ENCODE measurements at regions not wholly inside any gene's neighbourhood (a gene's known extent, or its start where the extent isn't known, plus 50 kb on each side); places are given as distances from the start of the nearest gene placed in this dataset.
A peak's percentile ranks its signal among the peaks of the same experiment; 100 is the strongest.

DNA sequence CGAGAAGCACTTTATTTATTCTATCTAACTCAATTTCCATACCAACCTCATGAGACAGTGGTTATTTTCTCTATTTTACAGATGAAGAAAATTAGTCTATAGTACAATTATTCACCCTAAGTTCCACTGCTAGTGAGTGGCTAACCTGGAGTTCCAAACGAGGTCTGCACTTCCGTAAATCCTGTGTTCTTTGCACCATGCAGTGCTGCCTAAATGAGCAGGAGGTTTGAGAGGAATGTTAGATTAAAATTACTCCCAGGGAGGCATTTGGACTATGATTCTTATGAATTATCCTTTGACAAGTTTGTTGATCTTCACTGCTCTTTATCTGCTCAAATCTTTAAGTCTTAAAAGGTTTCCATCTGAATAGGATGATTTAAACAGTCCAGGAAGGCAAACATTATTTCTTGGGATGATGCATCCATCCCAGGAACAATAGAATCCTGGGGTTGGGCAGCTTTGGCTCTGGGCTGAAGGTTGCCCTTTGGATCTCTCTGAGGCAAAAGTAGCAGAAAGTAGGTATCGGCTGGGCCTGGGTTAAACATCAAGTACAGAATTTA is 400.8 kb downstream of the REEP3 start:
- Mint-ChIP-seq H3K27me3 (ENCODE audit: insufficient read depth, low read depth) (no peaks in the 10 kb centered on the region), H3K9me3 (peaks cover 11% of the 10 kb centered on the region), H3K4me3 (peak overlapping the region; percentile 28), H3K4me1 (peaks cover 75% of the 10 kb centered on the region), H3K36me3 (no peaks in the 10 kb centered on the region), H3K27ac (peak overlapping the region; percentile 94)
- H3K36me3 ChIP-seq = no peaks in the 10 kb centered on the region
- H3K79me2 ChIP-seq (ENCODE audit: low read depth) = no peaks in the 10 kb centered on the region
- no peaks in the 10 kb centered on the region for H3K27me3 ChIP-seq
- H4K20me1 ChIP-seq (ENCODE audit: low read depth) = no peaks in the 10 kb centered on the region
- DNase-seq (ENCODE audit: low spot score) = no peak
- no peak overlapping the region for H3K9ac ChIP-seq
- H3K4me3 ChIP-seq = no peak overlapping the region
- TF ChIP-seq EZH2 (IDR thresholded peaks at IDR 0.05) (no peak), EZH2phosphoT487 (IDR thresholded peaks at IDR 0.05) (no peak)
- TF ChIP-seq, protein P1, sequence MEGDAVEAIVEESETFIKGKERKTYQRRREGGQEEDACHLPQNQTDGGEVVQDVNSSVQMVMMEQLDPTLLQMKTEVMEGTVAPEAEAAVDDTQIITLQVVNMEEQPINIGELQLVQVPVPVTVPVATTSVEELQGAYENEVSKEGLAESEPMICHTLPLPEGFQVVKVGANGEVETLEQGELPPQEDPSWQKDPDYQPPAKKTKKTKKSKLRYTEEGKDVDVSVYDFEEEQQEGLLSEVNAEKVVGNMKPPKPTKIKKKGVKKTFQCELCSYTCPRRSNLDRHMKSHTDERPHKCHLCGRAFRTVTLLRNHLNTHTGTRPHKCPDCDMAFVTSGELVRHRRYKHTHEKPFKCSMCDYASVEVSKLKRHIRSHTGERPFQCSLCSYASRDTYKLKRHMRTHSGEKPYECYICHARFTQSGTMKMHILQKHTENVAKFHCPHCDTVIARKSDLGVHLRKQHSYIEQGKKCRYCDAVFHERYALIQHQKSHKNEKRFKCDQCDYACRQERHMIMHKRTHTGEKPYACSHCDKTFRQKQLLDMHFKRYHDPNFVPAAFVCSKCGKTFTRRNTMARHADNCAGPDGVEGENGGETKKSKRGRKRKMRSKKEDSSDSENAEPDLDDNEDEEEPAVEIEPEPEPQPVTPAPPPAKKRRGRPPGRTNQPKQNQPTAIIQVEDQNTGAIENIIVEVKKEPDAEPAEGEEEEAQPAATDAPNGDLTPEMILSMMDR (IDR thresholded peaks at IDR 0.05) = no peak
- H2AFZ ChIP-seq (replicated peaks) = no peak overlapping the region
- peaks cover 65% of the 10 kb centered on the region for H3K4me1 ChIP-seq
- H3K27ac ChIP-seq = peak overlapping the region; percentile 86
- H3F3A ChIP-seq (ENCODE audit: low read depth) = peaks cover 34% of the 10 kb centered on the region
- H3K9me3 ChIP-seq (ENCODE audit: low read depth) = no peaks in the 10 kb centered on the region
- peak overlapping the region; percentile 64 for H3K4me2 ChIP-seq

DNA sequence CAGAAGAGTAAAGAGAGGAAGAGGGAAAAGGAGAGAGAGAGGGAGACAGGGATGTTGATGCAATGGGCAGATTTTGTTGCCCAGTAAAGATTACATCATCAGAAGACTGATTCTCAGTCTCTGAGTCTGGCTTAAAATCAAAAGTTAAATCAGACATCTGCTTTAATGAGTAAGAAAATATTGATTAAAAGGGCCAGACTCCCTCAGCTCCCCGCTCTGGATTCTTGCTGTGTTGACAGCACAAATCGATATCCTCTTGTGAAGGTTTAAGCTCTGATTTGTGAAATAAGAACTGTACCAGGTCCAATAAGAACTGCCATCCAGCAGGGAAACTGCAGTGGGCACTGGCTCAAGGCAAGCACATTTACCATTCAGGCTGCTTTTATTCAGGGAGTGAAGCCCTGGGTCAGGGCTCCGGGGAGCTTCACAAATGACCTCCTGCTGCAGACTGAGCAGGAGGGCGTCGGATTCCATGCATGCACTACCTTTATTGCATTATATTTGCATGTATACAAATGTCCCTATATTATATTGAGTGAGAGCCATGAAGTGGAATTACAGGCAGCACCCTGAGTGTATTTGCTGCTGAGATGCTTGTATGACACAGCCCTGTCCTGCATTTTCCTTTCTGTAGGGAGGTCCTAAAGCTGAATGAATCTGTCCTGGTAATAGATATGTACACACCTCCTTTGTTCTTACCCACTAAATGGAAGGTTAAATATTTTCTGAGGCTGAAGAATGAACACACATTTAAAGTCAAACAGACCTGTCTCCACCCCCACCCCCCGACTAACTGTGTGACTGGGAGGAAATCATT is 401.5 kb downstream of the REEP3 start:
- H3K9me3 ChIP-seq (ENCODE audit: low read depth) = no peaks in the 10 kb centered on the region
- peak overlapping the region; percentile 86 for H3K27ac ChIP-seq
- no peaks in the 10 kb centered on the region for H3K27me3 Mint-ChIP-seq (ENCODE audit: insufficient read depth, low read depth)
- DNase-seq (ENCODE audit: low spot score) = peak; percentile 44
- H3K4me2 ChIP-seq = peak overlapping the region; percentile 64
- no peaks in the 10 kb centered on the region for H3K36me3 ChIP-seq
- H3K27me3 ChIP-seq = no peaks in the 10 kb centered on the region
- peaks cover 27% of the 10 kb centered on the region for H3F3A ChIP-seq (ENCODE audit: low read depth)
- peaks cover 14% of the 10 kb centered on the region for H3K9me3 Mint-ChIP-seq
- H3K36me3 Mint-ChIP-seq = no peaks in the 10 kb centered on the region
- H3K4me3 ChIP-seq = no peak overlapping the region
- no peak overlapping the region for H3K9ac ChIP-seq
- no peaks in the 10 kb centered on the region for H3K79me2 ChIP-seq (ENCODE audit: low read depth)
- peak overlapping the region; percentile 28 for H3K4me3 Mint-ChIP-seq
- peak overlapping the region; percentile 96 for H3K27ac Mint-ChIP-seq
- H3K4me1 Mint-ChIP-seq = peaks cover 69% of the 10 kb centered on the region
- H3K4me1 ChIP-seq = peaks cover 58% of the 10 kb centered on the region
- no peaks in the 10 kb centered on the region for H4K20me1 ChIP-seq (ENCODE audit: low read depth)
- H2AFZ ChIP-seq (replicated peaks) = peak overlapping the region; percentile 53
- no peak for TF ChIP-seq EZH2phosphoT487 (IDR thresholded peaks at IDR 0.05)
- TF ChIP-seq EZH2 (IDR thresholded peaks at IDR 0.05) = no peak
- TF ChIP-seq, protein P1 (IDR thresholded peaks at IDR 0.05) = no peak

DNA sequence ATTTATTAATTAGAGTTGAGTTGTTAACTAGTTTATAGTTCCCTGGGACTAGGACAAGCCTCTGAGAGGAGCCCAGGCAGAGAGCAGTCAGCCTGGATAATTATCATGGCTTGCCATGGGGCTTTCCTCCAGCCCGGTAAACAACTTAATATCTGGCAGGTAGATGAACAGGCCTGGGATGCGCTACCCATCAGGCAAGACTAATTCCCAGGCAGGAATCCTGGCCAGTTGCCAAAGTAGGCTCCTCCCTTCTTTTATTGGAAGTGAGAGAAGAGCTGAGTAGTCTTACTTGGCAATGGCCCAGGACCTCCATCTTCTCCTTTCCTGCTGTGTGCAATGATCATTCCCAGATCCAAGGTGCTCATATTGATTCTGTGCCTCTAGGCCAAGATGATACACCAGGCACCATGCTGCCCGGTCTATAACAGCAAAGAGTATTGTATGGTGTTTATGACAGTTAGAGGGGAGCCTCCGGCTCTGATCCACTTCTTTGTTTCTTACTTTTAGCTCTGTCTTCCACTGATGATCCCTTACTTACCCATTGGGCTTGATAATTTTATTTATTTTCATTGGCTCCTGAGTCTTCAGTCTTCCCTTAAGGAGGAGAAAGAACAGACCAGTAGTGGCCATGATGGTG is 408.7 kb downstream of the REEP3 start:
- no peak overlapping the region for H3K4me3 ChIP-seq
- H3K4me1 ChIP-seq = peaks cover 17% of the 10 kb centered on the region
- Mint-ChIP-seq H3K4me1 (peaks cover 18% of the 10 kb centered on the region), H3K4me3 (no peak overlapping the region), H3K36me3 (no peaks in the 10 kb centered on the region), H3K27me3 (ENCODE audit: insufficient read depth, low read depth) (peaks cover 4% of the 10 kb centered on the region), H3K9me3 (peaks cover 14% of the 10 kb centered on the region), H3K27ac (peak overlapping the region; percentile 55)
- H3K79me2 ChIP-seq (ENCODE audit: low read depth) = no peaks in the 10 kb centered on the region
- no peaks in the 10 kb centered on the region for H3K36me3 ChIP-seq
- no peak overlapping the region for H3K4me2 ChIP-seq
- H4K20me1 ChIP-seq (ENCODE audit: low read depth) = no peaks in the 10 kb centered on the region
- H3K27me3 ChIP-seq = no peaks in the 10 kb centered on the region
- TF ChIP-seq EZH2 (IDR thresholded peaks at IDR 0.05) (no peak), EZH2phosphoT487 (IDR thresholded peaks at IDR 0.05) (no peak)
- DNase-seq (ENCODE audit: low spot score) = no peak
- peak overlapping the region; percentile 37 for H2AFZ ChIP-seq (replicated peaks)
- no peak overlapping the region for H3K27ac ChIP-seq
- no peak overlapping the region for H3K9ac ChIP-seq
- no peaks in the 10 kb centered on the region for H3F3A ChIP-seq (ENCODE audit: low read depth)
- H3K9me3 ChIP-seq (ENCODE audit: low read depth) = no peaks in the 10 kb centered on the region

All from neural progenitor cell (in vitro differentiated cells).